ENCODE measurements at regions not wholly inside any gene's neighbourhood (a gene's known extent, or its start where the extent isn't known, plus 50 kb on each side); places are given as distances from the start of the nearest gene placed in this dataset.

GRCh38 chr2:58436872-58437271 is 195.7 kb upstream of the FANCL start:
- no peak overlapping the region for H3K9ac ChIP-seq (ENCODE audit: low read length)
- H3K79me2 ChIP-seq (ENCODE audit: control insufficient read depth, insufficient read depth, low read length): no peaks in the 10 kb centered on the region
- Mint-ChIP-seq H3K4me1 (no peaks in the 10 kb centered on the region), H3K4me3 (no peak overlapping the region), H3K27me3 (peaks cover 15% of the 10 kb centered on the region), H3K9me3 (ENCODE audit: insufficient read depth) (no peaks in the 10 kb centered on the region), H3K27ac (no peak overlapping the region)
- no peak overlapping the region for H3K4me2 ChIP-seq (replicated peaks; ENCODE audit: low read depth, low read length, poor library complexity, severe bottlenecking)
- DNase-seq (no peak), ATAC-seq (ENCODE audit: low read depth) (no peak)
- H3K4me3 ChIP-seq (ENCODE audit: control extremely low read depth in 1 of 5, extremely low read depth in 1 of 5, insufficient read depth in 1 of 5, low read depth in 2 of 5, low read length in 4 of 5): no peak overlapping the region
- no peak for TF ChIP-seq CTCF (IDR thresholded peaks at IDR 0.05)
- TF ChIP-seq EZH2 (IDR thresholded peaks at IDR 0.05; ENCODE audit: borderline replicate concordance, insufficient read depth, low read depth, low read length, poor library complexity, severe bottlenecking): no peak
- H3K36me3 ChIP-seq (replicated peaks in 1 of 2; ENCODE audit: control extremely low read depth in 1 of 2, control insufficient read depth in 1 of 2, extremely low read depth in 1 of 2, insufficient read depth in 2 of 2, low read length in 1 of 2): no peaks in the 10 kb centered on the region
- no peaks in the 10 kb centered on the region for H3K9me3 ChIP-seq (ENCODE audit: control extremely low read depth in 1 of 3, control insufficient read depth in 2 of 3, insufficient read depth in 1 of 3, low read length in 2 of 3)
- H4K20me1 ChIP-seq (ENCODE audit: control insufficient read depth, insufficient read depth, low read length, poor library complexity, severe bottlenecking): no peaks in the 10 kb centered on the region
- ChIA-PET POLR2A (no interaction called here), CTCF (no interaction called here)
- intact Hi-C loops (cut with micrococcal nuclease): no loop called here
- no peak overlapping the region for H2AFZ ChIP-seq (ENCODE audit: insufficient read depth, low read depth, low read length, poor library complexity, severe bottlenecking)
- H3K27ac ChIP-seq (ENCODE audit: low read length in 2 of 2): no peak overlapping the region
- H3K4me1 ChIP-seq (ENCODE audit: control insufficient read depth in 2 of 2, insufficient read depth in 2 of 2, low read length in 2 of 2): no peaks in the 10 kb centered on the region
- no peaks in the 10 kb centered on the region for H3K27me3 ChIP-seq (replicated peaks in 1 of 4; ENCODE audit: control extremely low read depth in 1 of 4, control insufficient read depth in 3 of 4, insufficient read depth in 4 of 4, low read length in 3 of 4)
- 83% methylated on average over 1 of the region's 5 CpGs for WGBS (ENCODE audit: insufficient coverage)

- ChIA-PET POLR2A (no interaction called here), CTCF (no interaction called here)
Observed at GRCh38 chr2:58435246-58435645, 194.1 kb upstream of the FANCL start.

More at GRCh38 chr2:58435246-58435645, 194.1 kb upstream of the FANCL start:
- no peak overlapping the region for H3K9ac ChIP-seq (ENCODE audit: low read length)
- Mint-ChIP-seq H3K9me3 (ENCODE audit: insufficient read depth) (no peaks in the 10 kb centered on the region), H3K4me3 (no peak overlapping the region), H3K4me1 (no peaks in the 10 kb centered on the region), H3K27me3 (peaks cover 17% of the 10 kb centered on the region), H3K27ac (no peak overlapping the region)
- no peaks in the 10 kb centered on the region for H3K79me2 ChIP-seq (ENCODE audit: control insufficient read depth, insufficient read depth, low read length)
- no peak overlapping the region for H3K4me2 ChIP-seq (replicated peaks; ENCODE audit: low read depth, low read length, poor library complexity, severe bottlenecking)
- intact Hi-C loops (cut with micrococcal nuclease): no loop called here
- H3K9me3 ChIP-seq (ENCODE audit: control extremely low read depth in 1 of 3, control insufficient read depth in 2 of 3, insufficient read depth in 1 of 3, low read length in 2 of 3): no peaks in the 10 kb centered on the region
- H4K20me1 ChIP-seq (ENCODE audit: control insufficient read depth, insufficient read depth, low read length, poor library complexity, severe bottlenecking): no peaks in the 10 kb centered on the region
- no peak for DNase-seq
- no peak overlapping the region for H3K27ac ChIP-seq (ENCODE audit: low read length in 2 of 2)
- no peaks in the 10 kb centered on the region for H3K27me3 ChIP-seq (replicated peaks in 1 of 4; ENCODE audit: control extremely low read depth in 1 of 4, control insufficient read depth in 3 of 4, insufficient read depth in 4 of 4, low read length in 3 of 4)
- no peak for ATAC-seq (ENCODE audit: low read depth)
- H3K4me3 ChIP-seq (ENCODE audit: control extremely low read depth in 1 of 5, extremely low read depth in 1 of 5, insufficient read depth in 1 of 5, low read depth in 2 of 5, low read length in 4 of 5): no peak overlapping the region
- no peaks in the 10 kb centered on the region for H3K4me1 ChIP-seq (ENCODE audit: control insufficient read depth in 2 of 2, insufficient read depth in 2 of 2, low read length in 2 of 2)
- no peak overlapping the region for H2AFZ ChIP-seq (ENCODE audit: insufficient read depth, low read depth, low read length, poor library complexity, severe bottlenecking)
- WGBS (ENCODE audit: insufficient coverage): no CpG with 5 or more reads among the region's 3 CpGs
- no peaks in the 10 kb centered on the region for H3K36me3 ChIP-seq (replicated peaks in 1 of 2; ENCODE audit: control extremely low read depth in 1 of 2, control insufficient read depth in 1 of 2, extremely low read depth in 1 of 2, insufficient read depth in 2 of 2, low read length in 1 of 2)
- TF ChIP-seq EZH2 (IDR thresholded peaks at IDR 0.05; ENCODE audit: borderline replicate concordance, insufficient read depth, low read depth, low read length, poor library complexity, severe bottlenecking) (no peak), CTCF (IDR thresholded peaks at IDR 0.05) (no peak)
